ENCODE measurements at regions not wholly inside any gene's neighbourhood (a gene's known extent, or its start where the extent isn't known, plus 50 kb on each side); places are given as distances from the start of the nearest gene placed in this dataset.
A peak's percentile ranks its signal among the peaks of the same experiment; 100 is the strongest.
"Not testable (repeated sequence)": the region's sequence is repeated elsewhere in the genome, so short reads cannot be mapped to it uniquely, and the experiment has no call there.

DNA sequence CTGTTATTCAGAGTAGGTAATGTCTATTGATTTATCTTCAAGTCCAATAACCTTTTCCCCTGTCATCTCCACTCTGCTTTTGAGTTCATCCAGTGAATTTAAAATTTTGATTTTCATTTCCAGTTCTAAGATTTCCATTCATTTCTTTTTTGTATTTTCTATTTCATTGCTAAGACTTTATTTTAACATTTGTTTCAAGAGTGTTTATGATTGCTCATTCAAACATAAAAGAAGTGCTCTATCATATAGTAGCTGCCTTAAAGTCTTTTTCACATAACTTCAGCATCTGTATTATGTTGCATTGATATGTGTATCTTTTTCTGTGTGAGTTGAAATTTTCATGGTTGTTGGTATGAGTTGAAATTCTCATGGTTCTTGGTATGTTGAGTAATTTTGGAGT, 341.6 kb downstream of the SOX4 start:
- DNase-seq, result no peak

GRCh38 chr6:21935561-21936028, 342.0 kb downstream of the SOX4 start:
- DNase-seq, result peak; percentile 55

DNA sequence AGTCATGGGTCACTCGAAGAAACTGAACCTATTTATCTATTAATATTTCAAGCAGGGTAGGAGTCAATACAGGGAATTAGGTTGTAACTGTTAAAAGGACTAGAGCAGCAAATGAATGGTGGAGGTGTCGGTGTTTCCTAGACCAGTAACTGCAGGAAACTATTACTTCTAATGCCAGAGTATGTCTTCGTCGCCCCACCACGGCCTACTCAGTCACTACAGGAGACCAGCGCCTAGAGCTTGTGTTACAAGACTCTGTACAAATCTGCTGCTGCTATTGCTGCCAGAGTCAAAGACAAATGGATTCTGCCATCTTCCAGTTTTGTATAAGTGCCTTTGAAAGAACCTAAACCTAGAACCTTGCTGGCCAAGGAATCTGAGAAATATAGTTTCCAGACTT, 343.9 kb downstream of the SOX4 start:
- peak; percentile 20 for DNase-seq

DNA sequence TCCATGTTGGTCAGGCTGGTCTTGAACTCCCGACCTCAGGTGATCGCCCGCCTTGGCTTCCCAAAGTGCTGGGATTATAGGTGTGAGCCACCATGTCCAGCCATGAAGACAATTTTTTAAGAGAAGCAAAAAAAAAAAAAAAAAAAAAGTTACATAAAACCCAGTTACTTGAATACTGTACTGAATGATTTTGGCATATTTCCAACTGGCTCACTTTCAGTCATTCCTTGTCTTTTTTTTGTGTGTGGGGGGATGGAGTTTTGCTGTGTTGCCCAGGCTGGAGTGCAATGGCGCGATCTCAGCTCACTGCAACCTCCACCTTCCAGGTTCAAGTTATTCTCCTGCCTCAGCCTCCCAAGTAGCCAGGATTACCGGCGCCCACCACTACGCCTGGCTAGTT, 345.5 kb downstream of the SOX4 start:
- DNase-seq, result not testable (repeated sequence)

DNA sequence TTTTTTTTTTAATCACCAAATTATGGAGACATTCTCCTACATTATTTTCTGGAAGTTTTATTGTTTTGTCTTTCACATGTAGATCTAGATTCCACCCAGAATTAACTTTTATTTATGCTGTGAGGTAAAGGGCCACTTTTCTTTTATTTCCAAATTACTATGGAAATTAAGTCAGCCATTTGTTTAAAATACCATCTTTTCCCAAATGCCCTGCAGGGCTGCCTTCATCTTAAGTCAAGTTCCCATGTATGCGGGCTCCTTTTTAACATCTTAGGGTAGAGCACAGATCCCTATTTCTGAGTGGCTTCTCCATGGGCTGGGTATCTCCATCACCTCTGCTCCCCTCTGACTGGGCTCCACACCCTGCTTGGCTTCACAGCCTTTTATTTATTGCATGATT, 348.4 kb downstream of the SOX4 start:
- DNase-seq, result no peak

DNA sequence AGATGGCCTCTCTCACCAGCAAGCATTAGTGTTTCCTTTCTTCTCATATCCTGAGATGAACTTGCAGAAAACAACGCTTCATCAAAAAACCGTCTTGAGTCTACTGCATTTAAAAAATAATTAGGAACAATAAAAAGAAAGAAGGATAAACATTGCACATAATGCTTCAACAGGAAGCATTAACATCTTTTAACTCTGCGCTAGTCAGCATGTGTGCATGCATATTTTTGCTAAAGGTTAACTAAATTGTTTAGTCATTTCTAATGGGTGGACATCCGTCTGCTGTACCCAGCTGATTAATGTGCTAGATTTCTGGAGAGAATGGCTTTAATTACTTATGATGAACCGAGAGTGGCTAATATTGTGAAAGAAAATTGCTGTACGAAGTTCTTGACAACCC, 349.3 kb downstream of the SOX4 start:
- DNase-seq, result no peak

- no peak for DNase-seq
Observed at GRCh38 chr6:21946298-21946783, 350.5 kb downstream of the PRL start.

GRCh38 chr6:21947227-21947626, 349.6 kb downstream of the PRL start:
- not testable (repeated sequence) for DNase-seq

GRCh38 chr6:21947731-21948386, 349.0 kb downstream of the PRL start:
- no peak for DNase-seq

- DNase-seq, result no peak
Observed at GRCh38 chr6:21949211-21949801, 347.5 kb downstream of the PRL start.

DNA sequence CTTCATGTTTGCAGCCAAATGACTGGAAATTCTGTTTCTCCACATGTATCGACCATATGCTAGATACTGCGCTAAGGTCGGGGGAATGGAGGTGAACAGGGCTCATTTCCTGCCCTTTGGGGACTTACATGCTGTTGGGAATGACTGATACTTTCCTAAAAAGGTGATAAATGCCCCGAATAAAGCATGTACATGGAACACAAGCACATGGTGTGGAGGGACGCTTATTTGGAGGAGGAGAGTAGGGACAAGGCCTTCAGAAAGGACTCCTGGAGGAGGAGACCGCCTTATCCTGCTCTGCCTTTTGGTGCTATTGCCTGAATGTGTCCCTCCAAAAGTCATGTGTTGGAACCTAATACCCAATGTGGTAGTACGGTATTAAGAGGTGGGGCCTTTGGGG, 344.5 kb downstream of the PRL start:
- DNase-seq, result no peak

DNA sequence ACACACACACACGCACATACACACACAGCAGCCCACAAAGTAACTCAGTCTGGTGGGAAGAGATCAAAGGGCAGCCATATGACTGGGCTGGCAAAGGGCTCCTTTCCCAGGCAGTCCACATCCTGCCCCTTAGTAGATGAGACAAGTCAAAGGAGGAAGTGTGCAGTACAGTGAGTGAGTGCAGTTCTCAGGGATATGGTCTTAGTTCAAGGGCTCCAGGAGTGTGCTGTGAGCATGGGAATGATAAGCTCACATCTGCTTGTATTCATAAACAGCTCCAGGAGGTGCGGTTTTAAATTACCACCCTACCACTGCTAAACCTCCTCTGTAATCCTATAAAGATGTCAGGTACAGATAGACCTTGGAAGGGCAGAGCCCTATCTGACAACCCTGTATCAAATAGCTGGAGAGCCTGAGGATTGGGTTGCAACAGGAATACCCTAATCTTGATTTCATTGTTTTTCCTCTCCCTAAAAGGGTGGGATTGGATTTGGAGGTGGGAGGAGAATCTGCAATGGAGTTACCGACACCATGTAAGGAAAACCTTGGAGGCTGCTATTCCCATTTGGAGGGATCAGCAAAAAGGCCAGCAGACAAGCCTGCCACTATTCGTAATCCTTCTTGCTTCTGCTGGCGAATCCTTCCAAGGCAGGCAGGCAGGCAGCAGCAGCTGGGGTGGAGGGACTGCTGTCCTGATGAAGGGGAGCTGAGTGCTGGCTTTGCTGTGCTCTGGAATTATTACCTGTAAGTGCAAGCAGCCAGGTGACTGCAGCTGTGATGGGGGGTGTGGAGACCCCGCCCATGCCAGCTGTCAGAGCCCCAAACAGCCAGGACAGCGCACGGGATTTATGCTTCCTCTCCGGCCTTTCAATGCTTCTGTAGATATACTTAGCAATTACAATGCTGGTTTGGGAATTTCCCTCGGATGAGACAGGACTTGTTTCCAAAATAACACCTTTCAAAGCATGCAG, 342.7 kb downstream of the PRL start:
- peak; percentile 70 for DNase-seq

GRCh38 chr6:21955053-21955595, 341.7 kb downstream of the PRL start:
- no peak for DNase-seq

- no peak for DNase-seq
Observed at GRCh38 chr6:21955951-21956350, 340.9 kb downstream of the PRL start.

GRCh38 chr6:21958428-21958827, 338.4 kb downstream of the PRL start:
- no peak for DNase-seq

DNA sequence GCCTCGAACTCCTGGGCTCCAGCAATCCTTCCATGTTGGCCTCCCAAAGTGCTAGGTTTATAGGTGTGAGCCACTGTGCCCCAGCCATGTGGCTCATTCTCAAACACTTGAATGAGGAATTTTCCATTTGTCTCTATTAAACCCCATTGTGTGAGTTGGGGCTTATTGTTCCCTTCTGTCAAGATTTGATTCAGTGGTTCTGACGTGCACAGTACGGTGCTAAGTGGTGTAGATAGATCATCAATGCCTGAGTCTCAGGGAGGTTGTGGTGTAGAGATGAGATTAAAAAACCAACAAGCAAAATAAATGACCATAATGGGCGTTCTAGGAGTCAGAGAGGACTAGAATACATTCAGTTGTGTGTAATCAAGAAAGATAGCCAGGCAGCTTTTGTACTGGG, 335.6 kb downstream of the PRL start:
- DNase-seq, result peak; percentile 18

- peak; percentile 33 for DNase-seq
Observed at GRCh38 chr6:21965016-21965415, 331.8 kb downstream of the PRL start.

DNA sequence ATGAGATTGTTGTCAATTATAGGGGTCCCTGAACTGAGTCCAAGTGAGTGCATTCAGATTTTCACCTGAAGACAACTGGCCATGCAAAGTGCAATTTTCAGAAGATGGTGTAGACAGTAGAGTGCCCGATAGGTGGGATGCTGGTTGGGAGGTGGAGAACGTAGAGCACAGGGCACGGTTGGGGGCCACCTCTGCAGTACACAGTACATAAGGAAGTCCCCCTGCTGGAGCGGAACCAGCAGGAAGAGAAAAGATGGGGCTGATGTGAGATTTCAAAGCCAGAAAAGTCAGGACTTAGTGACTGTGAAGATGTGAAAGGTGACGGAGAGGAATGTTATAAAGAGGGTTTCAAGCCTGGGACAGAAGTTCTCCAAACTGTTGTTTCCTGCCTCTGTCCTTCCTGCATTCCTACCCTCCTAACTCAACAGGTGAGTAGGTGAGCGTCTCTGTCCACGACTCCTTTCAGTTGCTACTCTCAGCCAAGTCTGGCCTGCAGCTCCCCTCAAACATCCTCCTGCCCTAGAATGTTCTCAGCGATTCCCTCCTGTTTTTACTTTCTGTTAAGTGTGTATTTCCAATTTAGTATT, 330.8 kb downstream of the PRL start:
- DNase-seq, result no peak

DNA sequence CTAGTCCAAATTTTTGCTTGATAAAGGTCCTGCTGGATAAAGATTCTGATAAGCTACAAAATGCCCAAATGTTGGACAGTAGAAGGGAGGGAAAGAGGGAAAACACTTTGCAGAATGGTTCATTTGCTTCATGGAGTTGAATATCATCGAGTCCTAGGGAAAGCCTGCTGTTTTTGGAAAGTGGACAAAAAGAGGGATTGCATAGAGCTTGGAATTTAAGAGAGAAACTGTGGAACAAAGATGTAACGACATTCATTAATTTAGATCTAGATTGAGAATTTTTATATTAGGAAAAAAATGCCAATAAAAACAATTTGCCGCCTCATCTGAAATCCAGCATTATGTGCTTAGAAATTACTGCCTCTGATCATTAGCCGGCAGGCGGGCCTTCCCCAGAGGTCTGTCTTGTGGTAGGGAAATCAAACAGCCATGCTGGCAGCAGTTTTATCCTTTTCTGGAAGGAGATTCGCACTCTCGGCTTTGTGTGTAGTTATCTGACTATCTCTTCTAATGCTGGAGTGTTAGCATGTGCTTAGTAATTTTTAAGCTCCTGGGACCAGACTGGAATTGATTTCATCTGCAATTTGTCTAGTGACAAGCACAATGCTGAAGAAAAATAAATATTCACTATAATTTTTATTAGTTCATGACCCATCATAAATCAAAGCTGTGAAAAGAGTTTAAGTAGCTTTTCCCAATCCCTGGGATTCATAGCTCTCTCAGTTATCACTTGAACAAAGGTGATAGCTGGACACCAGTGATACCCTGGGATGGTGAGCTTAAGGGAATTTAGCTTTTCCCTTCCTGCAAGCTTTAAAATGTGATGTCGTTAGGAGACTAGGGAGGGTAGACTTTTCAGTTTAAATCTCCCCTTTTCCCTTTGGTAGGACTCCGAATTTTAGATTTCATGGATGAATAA, 329.5 kb downstream of the PRL start:
- no peak for DNase-seq

DNA sequence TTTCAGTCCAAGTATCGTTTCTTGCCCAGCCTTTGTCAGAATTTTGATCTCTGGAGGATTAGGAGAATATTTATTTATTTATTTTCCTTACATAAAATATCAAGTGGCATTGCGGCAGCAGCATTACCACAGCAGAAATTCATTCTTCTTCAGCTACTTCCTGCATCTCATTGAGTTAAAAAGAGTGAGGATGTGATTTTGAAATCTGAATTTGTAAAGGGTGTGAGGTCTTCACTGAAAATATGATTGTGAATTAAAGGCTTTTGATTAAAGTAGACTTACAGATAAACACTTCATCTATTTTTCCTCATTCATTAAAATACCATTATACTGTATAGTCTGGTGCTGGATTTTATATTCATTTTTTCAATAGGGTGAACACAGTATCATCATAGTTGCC, 328.4 kb downstream of the PRL start:
- DNase-seq, result no peak

DNA sequence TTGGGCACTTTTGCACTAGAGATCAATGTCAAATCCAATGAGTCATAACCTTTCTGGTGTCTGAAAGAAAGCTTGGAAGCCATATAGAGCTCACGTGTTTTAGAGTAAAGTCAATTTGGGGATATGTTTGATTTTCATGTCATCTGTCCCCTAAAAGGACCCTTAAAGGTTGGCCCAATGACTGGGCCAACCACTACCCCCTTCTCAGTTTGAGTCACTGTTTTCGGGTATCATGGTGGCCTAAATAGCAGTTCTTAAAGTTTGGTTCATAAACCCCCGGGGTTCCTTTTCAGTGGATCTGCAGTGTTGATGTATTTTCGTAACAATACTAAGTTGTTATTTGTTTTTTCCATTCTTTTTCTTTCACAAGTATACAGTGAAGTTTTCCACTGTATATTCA, 327.6 kb downstream of the PRL start:
- no peak for DNase-seq
